A549 (cell line): ENCODE measurements at regions not wholly inside any gene's neighbourhood (a gene's known extent, or its start where the extent isn't known, plus 50 kb on each side); places are given as distances from the start of the nearest gene placed in this dataset.
"Not testable (repeated sequence)": the region's sequence is repeated elsewhere in the genome, so short reads cannot be mapped to it uniquely, and the experiment has no call there.

Source experiments
- ATOH8 ChIP-seq: fragments of 250-450 bp; sonication (Bioruptor Pico); IDR thresholded peaks from 2 replicates; pipeline ENCODE4 v1.5.0; 2020; ENCODE audit warnings: low read depth, mild to moderate bottlenecking, moderate library complexity
- CHD4 ChIP-seq: fragments of 200-600 bp; sonication (generic); IDR thresholded peaks from 2 replicates; pipeline ENCODE4 v1.6.1; 2016; ENCODE audit warnings: antibody characterized with exemption, mild to moderate bottlenecking, borderline replicate concordance
- CTCF ChIP-seq: fragments of >200 bp; sonication (Bioruptor Twin); formaldehyde crosslinking; IDR thresholded peaks from 3 replicates; pipeline ENCODE4 v1.5.1; 2016
- E2F6 ChIP-seq: IDR thresholded peaks from 2 replicates; pipeline ENCODE4 v1.6.1; 2012; ENCODE audit warnings: low read depth, borderline replicate concordance
- ELK1 ChIP-seq: fragments of 150-350 bp; IDR thresholded peaks from 2 replicates; pipeline ENCODE4 v1.6.1; 2014; ENCODE audit warnings: low read depth, mild to moderate bottlenecking, low read length
- EP300 ChIP-seq, 2 experiments: fragments of >200 bp; sonication (Bioruptor Twin); formaldehyde crosslinking; IDR thresholded peaks; 2 replicates in 1 of 2; 3 replicates in 1 of 2; pipeline ENCODE4 v1.6.1; 2016 to 2017
- HEYL ChIP-seq: fragments of 250-450 bp; sonication (Bioruptor Pico); IDR thresholded peaks from 2 replicates; pipeline ENCODE4 v1.8.0; 2021; ENCODE audit warnings: mild to moderate bottlenecking, moderate library complexity
- HOXA7 ChIP-seq: fragments of 250-450 bp; sonication (Bioruptor Pico); IDR thresholded peaks from 2 replicates; pipeline ENCODE4 v1.5.0; 2020; ENCODE audit warnings: mild to moderate bottlenecking, moderate library complexity
- MAZ ChIP-seq: fragments of 150-350 bp; IDR thresholded peaks from 2 replicates; pipeline ENCODE4 v1.6.1; 2014; ENCODE audit warnings: antibody characterized with exemption, low read depth, low read length, borderline replicate concordance
- PBX3 ChIP-seq: IDR thresholded peaks from 2 replicates; pipeline ENCODE4 v1.6.1; 2012
- POLR2A ChIP-seq: IDR thresholded peaks from 2 replicates; pipeline ENCODE4 v1.6.1; 2012; ENCODE audit warnings: mild to moderate bottlenecking, low read length
- RCOR1 ChIP-seq: fragments of 150-350 bp; IDR thresholded peaks from 2 replicates; pipeline ENCODE4 v1.6.1; 2014; ENCODE audit warnings: antibody characterized with exemption, low read length, low read depth
- SMC3 ChIP-seq: fragments of >200 bp; sonication (Bioruptor Twin); formaldehyde crosslinking; IDR thresholded peaks from 3 replicates; pipeline ENCODE4 v1.6.1; 2018; ENCODE audit warnings: inconsistent platforms
- ZFP36 ChIP-seq: fragments of 450-650 bp; IDR thresholded peaks from 2 replicates; pipeline ENCODE4 v1.6.1; 2014; ENCODE audit warnings: borderline replicate concordance; ENCODE audit not compliant: partially characterized antibody

- TF ChIP-seq SMC3; RCOR1; POLR2A; CTCF; CHD4; ZFP36; EP300 (IDR thresholded peaks at IDR 0.05); ATOH8 (CRISPR knock-in tag); MAZ; HEYL; E2F6; PBX3; ELK1; HOXA7: not testable (repeated sequence)
These were observed 51.7 kb upstream of the MORC3 start for GRCh38 chr21:36268264-36268663.
